NCI-H524 (cell line): ENCODE measurements at regions not wholly inside any gene's neighbourhood (a gene's known extent, or its start where the extent isn't known, plus 50 kb on each side); places are given as distances from the start of the nearest gene placed in this dataset.
A peak's percentile ranks its signal among the peaks of the same experiment; 100 is the strongest.

Experiments used
- DNase-seq, 2 experiments: peaks; one replicate each; lab custom pipeline; 2025; lab: John Stamatoyannopoulos, UW

DNA sequence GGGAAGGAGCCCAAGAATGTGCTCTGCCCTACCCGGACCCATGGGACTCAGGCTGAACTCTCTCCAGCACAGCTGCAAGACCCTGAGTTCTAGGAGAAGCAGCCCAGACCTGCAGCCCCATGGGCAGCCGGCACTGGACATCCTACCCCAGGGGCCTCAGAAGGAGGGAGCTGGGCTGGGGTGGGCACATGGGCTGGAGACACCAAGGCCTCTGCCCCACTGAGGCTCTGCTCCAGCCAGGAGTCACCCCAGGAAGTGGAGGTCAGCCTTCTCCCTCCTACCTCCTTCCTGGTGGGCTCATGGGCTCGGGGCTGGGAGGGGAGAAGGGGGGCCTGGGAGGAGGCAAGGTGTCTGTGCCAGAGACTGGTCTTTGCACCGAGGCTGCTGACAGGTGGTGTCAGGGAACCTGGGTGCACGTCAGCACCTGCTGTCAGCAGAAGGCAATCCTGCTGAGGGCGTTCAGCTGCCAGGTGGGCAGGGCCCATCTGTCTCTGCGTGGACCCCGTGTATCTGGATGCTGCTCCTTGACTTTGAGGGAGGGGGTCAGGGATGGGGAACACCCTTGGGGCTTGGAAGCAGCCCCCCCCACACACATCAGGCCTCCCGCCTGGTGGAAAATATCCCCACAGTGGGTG lies 95.2 kb downstream of the PDGFA start:
- DNase-seq = peak in 1 of 2 experiments; percentile 51

DNA sequence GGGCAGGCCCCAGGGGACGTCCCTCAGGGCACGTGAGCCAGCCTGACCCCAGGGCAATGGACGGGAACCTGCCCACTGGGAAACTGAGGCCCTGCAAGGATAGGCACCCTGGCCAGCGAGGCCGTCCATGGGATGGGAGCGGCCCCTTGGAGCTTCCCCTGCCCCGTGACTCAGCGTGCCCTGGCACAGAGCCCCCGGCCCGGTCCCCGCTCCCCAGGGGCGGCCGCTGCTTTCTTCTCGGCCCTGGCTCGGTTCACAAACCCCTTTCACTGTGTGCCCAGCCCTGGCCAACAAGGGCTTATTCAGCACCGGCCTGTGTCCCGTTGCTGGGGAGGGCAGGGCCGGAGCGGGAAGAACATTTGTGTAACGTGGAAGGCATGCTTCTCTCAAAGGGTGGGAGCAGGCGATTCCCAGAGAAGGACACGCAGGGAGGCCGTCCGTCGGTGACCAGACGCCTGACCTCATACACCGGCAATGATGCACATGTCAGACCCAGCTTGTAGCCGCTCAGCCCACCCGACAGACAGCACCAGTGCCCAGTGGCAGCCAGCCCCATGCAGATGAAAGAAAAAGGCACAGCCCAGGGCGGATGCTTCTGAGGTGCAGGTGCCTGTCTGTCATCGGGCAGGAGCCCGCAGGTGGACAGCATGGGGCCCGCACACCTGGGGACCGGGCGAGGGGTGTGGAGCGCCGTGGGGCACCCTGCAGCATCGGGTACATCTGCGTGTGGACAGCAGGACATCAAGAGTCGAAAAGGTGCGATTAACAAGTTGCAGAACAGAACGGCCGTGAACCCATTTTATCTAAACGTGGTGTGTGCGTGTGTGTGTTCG lies 94.5 kb downstream of the PDGFA start:
- DNase-seq = no peak

DNA sequence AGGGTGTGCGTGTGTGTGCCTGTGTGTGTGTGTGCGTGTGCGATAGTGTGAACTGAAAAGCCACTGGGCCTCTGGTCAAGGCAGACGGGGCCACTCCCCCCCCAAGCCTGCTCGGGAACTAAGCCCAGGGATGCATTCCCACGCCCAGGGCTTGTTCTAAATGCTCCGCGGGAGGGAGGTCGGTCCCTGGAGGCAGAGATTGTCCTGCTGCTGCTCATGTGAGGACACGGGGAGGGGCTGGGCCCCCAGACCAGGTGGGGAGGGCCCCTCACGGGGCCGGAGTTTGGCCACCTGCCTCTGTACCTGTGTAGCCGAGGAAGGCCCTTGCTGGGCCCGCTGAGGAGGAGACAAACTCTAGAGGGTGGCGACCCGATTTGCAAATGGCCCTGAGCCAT lies 93.9 kb downstream of the PDGFA start:
- DNase-seq = no peak

DNA sequence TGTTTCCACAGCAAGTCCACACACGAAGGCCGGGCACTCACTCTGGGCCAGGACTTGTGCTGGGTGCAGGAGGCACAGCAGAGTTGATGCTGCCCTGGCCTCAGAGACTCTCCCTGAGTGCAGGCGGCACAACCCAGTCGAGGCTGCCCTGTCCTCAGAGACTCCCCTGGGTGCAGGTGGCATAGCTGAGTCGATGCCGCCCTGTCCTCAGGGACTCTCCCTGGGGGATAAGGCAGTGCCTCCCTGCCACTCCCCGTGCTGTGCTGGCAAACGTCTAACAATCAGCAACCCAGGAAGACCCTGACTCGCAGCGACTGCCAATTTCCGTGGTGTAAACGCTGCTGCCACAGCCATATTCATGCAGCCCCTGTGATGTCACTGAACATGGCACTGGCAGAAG lies 93.1 kb downstream of the PDGFA start:
- DNase-seq = no peak

DNA sequence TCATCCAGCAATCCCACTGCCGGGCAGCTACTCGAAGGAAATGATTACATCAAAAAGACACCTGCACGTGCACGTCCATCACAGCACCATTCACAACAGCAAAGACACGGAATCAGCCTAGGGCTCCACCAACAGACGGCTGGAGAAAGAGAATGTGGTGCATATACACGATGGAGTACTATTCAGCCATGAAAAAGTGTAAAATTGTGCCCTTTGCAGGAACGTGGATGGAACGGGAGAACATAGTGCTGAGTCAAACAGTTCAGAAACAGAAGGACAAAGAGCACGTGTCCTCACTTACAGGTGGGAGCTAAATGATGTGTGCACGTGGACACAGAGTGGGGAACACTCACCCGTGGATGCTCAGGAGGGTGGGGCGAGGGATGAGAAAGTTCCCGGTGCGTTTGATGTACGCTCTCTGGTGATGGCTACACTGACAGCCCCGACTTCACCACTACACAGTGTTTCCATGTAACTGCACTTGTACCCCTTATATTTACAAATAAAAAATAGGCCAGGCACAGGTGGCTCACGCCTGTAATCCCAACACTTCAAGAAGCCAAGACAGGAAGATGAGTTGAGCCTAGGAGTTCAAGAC lies 92.0 kb downstream of the PDGFA start:
- no peak for DNase-seq

DNA sequence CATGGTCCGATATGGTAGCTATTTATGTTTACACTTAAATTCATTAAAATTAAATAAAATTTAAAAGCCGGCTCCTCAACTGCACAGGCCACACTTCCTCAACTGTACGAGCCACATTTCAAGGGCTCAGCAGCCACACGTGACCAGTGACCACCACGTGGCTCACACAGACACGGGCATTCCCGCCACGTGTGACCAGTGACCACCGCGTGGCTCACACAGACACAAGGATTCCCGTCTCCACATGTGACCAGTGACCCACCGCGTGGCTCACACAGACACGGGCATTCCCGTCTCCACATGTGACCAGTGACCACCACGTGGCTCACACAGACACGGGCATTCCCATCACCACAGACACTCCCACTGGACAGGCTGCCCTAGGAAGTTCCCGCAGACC lies 91.3 kb downstream of the PDGFA start:
- DNase-seq = no peak

DNA sequence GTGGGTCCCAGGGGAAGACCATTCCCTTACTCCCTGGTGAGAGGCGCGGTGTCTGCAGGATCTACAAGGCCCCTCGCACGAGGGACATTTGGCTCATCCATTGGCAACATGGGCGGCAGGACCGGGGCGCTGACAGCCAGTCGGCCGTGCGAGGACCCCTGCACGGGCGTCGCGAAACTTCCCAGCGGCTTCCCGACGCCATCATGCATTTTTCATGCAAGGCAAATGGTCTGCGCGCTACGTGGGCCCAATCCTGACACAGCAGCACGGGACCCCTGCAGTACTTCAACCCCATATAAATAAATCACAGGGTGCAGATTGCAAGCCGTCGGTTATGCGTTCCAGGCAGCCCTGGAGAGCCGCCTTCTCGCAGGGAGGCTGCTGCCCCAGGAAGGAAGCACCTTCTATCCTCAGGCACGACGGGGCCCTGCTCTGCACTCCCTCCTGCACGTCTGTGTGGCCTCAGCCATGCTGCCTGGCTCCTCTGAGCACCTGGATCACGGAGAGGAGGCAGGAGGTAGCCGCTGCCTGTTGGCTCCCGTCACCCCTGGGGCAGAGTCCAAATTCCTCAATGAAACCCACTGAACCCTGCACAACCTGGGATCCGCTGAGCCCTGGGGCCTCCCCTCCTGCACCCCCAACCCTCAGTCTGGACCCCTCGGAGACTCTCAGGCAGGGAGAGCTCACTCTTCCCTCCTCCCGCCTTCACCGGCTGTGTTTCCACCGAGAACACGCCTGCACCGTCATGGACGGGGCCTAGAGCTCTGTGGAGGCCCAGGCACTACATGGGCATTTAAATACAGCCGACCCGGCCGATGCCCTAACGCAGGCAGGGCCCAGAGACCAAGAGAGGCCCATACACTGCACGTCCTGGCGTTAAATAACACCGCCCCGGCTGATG lies 90.5 kb downstream of the PDGFA start:
- no peak for DNase-seq

DNA sequence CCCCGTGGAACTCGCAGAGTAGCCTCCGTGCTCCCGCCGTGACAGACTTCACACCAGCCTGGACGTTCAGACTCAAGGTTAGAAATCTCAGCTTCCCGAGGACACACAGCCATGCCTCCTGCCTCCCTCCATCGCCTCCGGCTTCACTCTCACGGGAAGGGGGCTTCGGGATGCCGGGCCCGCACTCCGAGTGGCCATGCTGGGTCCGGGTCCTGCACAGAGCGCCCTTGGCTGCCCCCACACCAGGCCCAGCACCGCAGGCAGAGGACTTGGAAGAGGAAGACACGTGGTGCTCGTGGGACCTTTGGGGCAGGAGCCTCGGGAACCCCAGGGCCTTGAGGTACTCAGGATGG lies 89.8 kb downstream of the PDGFA start:
- no peak for DNase-seq

DNA sequence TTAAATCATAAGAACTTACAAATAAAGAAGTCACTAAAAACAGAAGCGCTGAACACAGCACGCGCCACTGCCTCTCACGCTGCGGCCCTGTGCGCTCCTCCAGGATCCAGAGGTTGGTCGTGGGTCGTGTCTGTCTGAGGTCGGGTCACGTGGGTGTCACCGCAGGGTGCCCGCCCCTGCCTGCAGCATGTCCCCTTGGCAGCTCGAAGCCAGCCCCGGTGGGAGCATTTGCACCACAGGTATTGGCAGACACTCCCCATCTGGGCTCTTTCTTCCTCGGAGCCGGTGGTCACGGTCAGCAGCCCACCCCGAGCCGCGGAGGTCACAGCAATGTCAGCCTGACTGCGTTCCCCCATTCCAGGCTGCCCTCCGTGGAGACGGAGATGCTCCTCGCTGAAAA lies 88.6 kb downstream of the PDGFA start:
- no peak for DNase-seq

DNA sequence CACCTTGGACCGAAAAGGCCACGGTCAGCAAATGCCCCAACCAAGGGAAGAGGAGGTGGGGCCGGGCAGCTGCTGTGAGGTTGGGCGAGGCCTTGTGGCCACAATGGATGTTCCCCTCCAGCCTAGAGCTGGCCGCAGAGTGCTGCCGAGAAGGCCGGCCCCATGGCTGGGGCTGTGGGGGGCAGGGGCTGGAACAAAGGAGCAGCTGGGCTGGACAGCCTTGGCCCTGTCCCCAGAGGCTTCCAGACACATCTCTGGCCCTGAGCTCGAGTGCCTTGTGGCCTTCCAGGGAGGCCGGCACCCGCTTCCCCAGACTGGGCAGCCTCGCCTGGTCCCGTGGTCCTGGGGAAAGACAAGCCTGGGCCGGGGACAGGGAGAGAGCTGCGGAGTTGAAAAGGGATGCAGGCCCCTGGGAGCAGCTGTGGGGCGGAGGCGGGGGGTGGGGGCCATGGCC lies 88.0 kb downstream of the PDGFA start:
- no peak for DNase-seq

DNA sequence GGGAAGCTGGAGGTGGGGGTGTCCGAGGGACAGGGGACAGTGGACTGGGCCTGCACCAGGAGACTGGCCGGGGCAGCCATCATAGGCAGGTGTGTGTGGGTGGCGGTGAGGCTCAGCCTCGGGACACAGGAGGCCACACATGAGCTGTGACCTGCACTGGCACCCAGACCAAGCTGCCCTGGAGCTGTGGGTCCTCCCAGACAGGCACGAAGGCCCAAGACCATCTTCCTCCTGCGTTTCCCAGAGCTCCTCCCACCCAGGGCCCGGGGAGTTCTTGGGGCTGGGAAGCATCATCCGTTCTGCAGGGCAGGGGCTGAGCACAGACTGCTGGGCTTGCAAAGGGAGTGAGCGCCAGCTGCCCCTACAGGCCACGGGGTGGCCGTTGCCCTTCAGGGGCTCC lies 87.4 kb downstream of the PDGFA start:
- no peak for DNase-seq

DNA sequence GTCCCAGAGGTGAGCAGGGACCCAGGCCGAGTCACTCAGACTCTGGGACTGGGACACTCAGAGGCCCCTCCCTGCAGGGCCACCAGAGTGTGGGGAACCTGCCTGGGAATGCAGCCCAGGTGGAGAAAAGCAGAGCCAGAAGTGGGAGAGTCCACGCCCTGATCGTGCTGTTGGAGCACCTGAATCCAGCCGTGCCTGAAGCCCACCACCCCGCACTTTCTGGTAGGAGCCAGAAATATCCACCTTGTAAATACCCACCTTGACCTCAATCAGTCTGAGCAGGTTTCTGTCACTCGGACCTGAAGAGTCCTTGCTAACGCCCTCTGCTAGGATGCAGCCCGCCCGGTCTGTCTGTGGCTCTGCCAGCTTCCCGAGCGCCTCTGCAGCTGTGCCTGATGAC lies 86.7 kb downstream of the PDGFA start:
- DNase-seq = no peak

DNA sequence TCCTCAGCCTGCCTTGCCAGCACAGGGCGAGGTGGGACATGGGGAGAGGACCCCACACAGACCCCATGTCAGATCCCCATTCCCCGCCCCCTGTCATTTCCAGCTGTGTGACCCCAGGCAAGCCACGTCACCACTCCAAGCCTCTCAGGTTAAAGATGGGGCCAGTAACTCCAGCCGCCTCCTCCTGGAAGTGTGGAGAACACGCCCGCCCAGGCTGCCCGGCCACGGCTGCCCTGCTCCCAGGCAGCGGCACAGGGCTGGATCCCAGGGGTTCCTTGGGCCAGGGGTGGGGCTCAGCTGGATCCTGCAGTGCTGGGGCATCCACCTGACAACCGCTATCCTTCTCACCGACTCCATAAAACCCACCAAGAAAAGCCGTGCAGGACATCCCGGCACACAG lies 86.1 kb downstream of the PDGFA start:
- no peak for DNase-seq

DNA sequence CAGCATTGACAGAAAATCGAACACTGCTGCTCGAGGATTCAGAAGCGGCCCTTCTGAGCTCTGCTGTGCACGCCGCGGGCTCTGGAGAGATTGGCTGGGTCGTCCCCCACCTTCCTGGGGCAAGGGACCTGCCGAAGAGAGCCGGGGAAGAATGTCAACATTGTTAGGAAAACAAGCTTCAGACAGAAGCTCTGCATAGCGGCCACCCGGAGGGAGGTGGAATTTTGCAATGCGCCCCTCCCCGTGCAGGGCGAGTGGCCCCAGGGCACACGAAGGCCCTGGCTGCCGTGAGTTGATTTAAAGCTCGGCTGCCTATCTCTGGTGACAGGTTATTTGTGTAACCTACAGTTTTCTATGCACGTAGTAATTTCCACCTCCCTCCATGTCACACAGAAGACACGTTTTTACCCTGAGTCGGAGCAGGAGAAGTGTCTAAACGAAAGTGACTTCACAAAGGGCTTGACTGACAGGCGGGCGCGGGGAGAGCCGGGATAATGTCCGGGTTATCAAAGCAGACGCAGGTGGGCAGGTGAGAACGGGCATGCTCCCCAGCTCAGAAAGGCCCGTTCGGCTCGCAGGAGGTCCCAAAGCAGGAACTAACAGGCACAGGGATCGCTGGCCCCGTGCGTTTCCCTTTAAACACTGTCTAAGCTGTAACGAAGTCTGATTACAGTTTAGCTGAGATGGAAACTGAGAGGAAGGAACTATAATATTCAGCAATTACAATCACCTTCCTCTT lies 84.6 kb downstream of the PDGFA start:
- no peak for DNase-seq

DNA sequence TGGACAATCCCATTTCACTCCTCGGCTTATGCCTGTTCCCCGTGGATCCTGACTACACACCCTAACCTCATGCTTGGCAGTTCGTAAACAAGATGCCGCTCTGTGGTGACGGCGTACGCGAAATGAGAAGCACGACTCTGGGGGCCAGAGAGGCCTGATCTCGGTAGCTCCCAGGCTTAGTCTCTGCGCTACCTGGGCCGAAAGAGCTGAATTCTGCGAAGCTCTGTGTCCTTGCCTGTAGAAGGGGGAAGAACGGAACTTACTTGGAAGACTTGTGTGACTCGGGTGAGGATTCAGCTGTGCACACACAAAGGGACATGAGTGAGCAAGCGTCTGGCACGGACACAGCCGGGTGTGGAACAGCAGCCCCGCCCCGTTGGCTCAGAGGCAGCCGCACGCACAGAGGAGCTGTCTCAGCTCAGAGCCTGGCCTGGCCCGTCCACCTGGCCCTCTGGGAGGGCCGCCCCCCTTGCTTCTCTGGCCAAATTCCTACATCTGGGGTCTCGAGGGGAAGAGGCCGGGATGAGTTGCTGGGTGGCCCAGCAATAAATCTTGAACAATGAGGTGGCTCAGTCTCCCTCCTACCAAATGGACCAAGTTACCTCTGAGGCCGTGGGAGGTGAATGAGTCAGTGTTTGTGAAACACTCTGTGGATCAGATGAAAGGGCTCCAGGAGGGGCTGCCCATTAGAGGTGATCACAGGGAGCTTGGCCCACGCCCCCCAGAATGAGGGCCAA lies 83.8 kb downstream of the PDGFA start:
- DNase-seq = no peak

DNA sequence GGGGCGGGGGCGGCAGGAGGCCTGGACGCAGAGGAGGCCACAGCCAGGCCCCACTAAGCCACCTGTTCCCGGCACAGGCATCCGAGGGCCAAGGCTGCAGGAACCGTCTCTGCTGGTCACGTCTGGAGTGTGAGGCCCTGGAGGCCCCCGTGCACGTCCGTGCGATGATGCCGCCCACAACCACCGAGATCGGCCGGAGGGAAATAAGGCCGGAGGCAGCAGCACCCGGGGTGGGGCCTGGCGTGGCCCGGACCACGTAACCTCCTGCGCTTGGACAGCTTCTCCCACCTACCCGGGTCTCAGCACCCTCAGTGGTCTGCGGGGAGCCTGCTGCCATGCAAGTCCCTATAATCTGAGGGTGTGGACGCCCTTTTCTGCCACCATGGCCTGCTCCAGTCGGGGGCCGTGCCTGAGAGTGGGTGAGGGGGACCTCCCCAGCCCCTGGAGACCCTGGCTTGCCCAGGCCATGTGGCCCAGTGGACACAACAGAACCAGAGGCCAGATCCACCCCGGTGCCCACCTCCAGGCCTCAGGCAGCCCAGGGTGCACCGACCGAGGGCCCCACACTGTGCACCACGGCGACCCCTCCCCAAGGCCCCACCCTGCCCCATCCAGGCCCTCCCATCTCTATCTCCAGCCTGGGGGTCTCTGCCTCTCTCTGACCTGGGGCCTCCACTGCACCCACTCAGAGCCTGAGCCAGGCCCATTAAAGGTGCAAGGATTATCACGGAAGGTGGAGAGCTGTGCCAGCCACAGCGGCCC lies 83.1 kb downstream of the PDGFA start:
- DNase-seq = no peak

DNA sequence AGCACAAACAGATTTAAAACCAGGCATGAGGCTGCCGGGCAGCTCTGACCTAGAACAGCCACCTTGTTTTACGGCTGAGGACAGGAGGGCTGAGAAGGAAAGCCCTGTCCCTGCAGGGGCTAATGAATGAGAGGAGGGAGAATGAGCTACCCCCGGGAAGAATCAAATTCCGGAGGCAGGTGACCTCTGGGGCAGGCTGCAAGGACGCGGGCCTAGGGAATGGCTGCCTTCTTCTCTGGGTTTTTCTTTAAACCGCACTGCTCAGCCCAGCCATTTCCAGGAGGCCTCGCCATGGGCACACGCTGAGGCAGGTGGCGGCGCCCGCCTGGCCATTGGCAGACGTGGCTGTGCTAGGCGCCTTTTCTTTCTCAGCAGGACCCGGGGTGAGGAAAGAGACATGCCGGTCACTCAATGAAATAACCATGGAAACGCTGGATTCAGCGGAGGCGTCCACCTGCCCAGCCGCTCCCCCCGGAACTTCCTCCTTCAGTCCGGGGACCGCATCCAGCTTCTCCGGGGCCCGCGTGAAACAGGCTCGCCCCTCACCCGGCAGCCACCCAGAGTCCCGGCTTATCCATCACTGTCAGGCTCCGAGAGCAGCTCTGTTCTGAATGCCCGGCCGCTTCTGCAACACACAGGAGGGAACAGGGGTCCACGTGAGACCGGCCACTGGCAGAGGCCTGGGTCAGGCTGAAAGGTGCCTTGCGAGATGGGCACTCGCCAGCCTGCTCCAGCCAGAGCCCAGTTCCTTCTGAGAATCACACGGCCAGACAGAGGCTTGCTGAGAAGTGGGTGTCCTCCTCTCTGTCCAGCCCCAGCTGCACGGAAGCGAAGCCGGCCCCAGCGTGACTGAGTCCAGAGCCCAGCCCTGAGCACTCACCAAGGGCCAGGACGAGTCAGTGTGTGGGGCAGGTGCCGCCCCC lies 82.1 kb downstream of the PDGFA start:
- DNase-seq = no peak

DNA sequence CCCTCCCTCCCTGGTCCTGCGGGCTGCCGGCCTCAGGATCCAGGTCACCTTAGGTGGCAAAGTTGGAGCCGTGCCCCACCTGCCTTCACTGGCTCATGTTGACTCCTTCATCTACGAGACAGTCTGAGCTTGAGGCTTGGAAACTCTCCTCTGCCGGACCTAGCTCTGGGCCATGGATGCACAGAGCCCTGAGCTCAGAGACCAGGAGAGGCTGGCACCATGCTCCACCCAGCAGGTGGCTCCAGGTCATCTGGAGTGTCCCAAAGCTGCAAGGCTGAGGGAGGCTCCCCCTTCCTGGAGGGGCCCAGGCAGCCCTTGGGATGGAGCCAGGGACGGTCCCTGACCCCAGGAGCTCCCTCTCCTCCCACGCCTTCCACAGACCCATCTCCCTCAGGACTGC lies 81.3 kb downstream of the PDGFA start:
- DNase-seq = no peak

DNA sequence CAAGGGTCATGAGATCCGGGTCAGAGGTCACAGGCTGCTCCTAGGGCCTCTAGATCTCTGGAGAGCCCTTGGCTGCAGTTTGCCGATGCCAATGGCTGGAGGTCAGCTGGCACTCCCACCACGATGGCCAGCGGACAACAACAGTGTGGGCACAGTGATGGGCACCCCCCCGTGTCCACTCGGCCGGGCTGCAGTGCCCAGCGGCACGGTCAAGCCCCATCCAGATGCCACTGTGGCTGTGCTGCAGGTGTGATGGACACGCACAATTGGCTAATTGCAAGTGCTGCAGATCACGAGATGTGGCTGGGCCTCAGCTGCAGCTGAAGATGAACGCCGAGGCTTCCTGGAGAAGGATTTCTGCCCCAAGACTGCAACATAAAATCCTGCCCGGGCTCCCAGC lies 80.7 kb downstream of the PDGFA start:
- DNase-seq = no peak
